Small intestine (tissue), 7 donors: ENCODE measurements at regions not wholly inside any gene's neighbourhood (a gene's known extent, or its start where the extent isn't known, plus 50 kb on each side); places are given as distances from the start of the nearest gene placed in this dataset.

Experiments
- DNase-seq, 2 donors: peaks; one replicate each; pipeline versions ENCODE4 v3.0.0 to v3.0.0-alpha.2; 2013
- FAIRE-seq: peaks from 2 replicates; lab custom pipeline; 2012; peaks lifted over from hg19 to GRCh38; lab: Jason Lieb, UNC
- H3K27ac ChIP-seq, 3 donors: one replicate each; pipeline ENCODE4 v1.5.1; 2013; ENCODE audit warnings: low read length in 2 of 3, mild to moderate bottlenecking in 2 of 3, control low read depth in 1 of 3, inconsistent platforms in 1 of 3, low read depth in 1 of 3, moderate library complexity in 1 of 3
- H3K27me3 ChIP-seq, 3 donors: one replicate each; pipeline ENCODE4 v1.6.1; 2013; ENCODE audit warnings: low read length in 3 of 3, inconsistent platforms in 1 of 3; ENCODE audit not compliant: control insufficient read depth in 3 of 3, insufficient read depth in 3 of 3
- H3K36me3 ChIP-seq, 3 donors: one replicate each; pipeline ENCODE4 v1.6.1; 2013; ENCODE audit warnings: low read length in 3 of 3, inconsistent platforms in 1 of 3, low read depth in 1 of 3, mild to moderate bottlenecking in 1 of 3, moderate library complexity in 1 of 3; ENCODE audit not compliant: control insufficient read depth in 3 of 3, insufficient read depth in 2 of 3
- H3K4me1 ChIP-seq, 3 donors: one replicate each; pipeline ENCODE4 v1.6.1; 2013; ENCODE audit warnings: low read length in 2 of 3, inconsistent platforms in 1 of 3, low read depth in 1 of 3, mild to moderate bottlenecking in 1 of 3, moderate library complexity in 1 of 3; ENCODE audit not compliant: control insufficient read depth in 3 of 3, insufficient read depth in 2 of 3
- H3K4me3 ChIP-seq, 3 donors: one replicate each; pipeline ENCODE4 v1.5.1; 2013; ENCODE audit warnings: low read length in 3 of 3, control low read depth in 1 of 3, inconsistent platforms in 1 of 3, low read depth in 1 of 3, mild to moderate bottlenecking in 1 of 3, moderate library complexity in 1 of 3
- H3K9me3 ChIP-seq, 2 donors: one replicate each; pipeline ENCODE4 v1.6.1; 2013; ENCODE audit warnings: low read depth in 1 of 2, low read length in 1 of 2; ENCODE audit not compliant: control insufficient read depth in 2 of 2, insufficient read depth in 1 of 2
- WGBS, 3 donors: extraction: QIAGEN DNeasy Blood & Tissue Kit; methylation state at CpG; one replicate each; pipeline ENCODE4 v1.1.7; 2013; 5-methylcytosine and 5-hydroxymethylcytosine counted together
- donor health status: healthy with polysubstance abuse.
- donor health status: control.
- donor health status: control.
- donor health status: Bipolar disorder and iron deficiency.
- donor health status: healthy.

DNA sequence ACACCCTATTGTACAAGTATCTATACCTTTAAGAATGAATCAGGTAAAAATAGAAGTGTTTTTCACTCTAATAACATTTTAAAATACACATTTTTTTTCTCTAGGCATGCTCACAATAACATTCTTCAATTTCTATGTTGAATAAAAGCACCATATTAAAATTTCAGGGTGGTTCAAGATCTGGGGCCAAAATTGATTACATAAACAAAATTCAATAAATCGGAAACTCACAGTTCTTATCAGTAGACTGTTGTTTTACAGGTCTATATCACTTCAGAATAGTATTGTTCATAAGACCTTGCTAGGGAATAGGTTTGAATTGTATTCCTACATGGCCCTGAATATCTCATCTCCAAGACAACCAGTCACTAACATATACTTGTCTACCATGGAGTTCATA lies 634.0 kb downstream of the SPOCK3 start:
- H3K36me3 ChIP-seq: no peaks in the 10 kb centered on the region
- H3K9me3 ChIP-seq: no peaks in the 10 kb centered on the region
- no peak overlapping the region for H3K4me3 ChIP-seq
- no peaks in the 10 kb centered on the region for H3K4me1 ChIP-seq
- no peak for FAIRE-seq
- 46 to 77% (median 72%) methylated on average over 1 of the region's 1 CpG for WGBS, 3 donors
- H3K27ac ChIP-seq: no peak overlapping the region
- no peak for DNase-seq
- no peaks in the 10 kb centered on the region for H3K27me3 ChIP-seq

DNA sequence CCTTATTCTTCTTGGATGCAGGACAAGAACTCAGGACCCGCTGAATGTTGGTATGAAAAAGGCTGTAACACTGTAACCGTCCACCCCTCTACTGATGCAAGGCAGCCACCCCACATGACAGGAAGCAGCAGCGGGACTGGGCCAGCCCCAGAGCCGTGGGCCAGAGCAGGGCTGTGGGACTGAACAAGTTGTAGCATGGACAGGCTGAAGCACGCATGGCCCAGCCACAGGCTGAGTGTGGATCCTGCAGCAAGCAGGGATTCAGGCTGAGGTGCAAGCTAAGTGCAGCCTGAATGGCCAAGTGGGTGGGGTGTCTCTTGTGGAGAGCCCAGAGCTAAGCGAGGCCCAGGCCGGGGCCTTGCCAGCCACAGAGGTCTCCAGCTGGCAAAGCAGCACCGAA lies 632.2 kb downstream of the SPOCK3 start:
- Histone ChIP-seq H3K27me3 (no peaks in the 10 kb centered on the region), H3K9me3 (no peaks in the 10 kb centered on the region), H3K4me1 (no peaks in the 10 kb centered on the region), H3K4me3 (no peak overlapping the region), H3K27ac (no peak overlapping the region), H3K36me3 (no peaks in the 10 kb centered on the region)
- FAIRE-seq: no peak
- no peak for DNase-seq
- WGBS, 3 donors: 84 to 90% (median 86%) methylated on average over 8 of the region's 8 CpGs

DNA sequence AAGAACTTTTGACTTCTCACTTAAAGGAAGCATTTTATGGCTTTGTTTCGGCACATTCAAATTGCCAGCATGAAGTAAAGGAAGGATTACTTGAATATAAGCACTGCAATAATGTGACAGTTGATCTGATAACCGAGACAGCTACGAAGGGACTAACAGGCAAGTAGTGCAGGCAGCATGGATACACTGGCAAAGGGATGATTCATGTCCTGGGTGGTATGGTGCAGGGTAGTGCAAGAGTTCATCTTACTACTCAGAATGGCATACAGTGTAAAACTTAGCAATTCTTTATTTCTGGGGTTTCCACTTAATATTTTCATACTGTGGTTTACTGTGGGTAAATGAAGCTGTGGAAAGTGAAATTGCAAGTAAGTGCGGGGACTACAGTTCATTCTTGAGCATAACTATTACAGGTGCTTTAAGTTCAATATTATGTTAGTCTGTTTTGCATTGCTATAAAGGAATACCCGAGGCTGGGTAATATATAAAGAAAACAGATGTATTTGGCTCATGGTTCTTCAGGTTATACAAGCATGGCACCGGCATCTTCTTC lies 611.8 kb downstream of the SPOCK3 start:
- FAIRE-seq: no peak
- H3K4me3 ChIP-seq: no peak overlapping the region

GRCh38 chr4:166625018-166625637 lies 609.2 kb downstream of the SPOCK3 start:
- Histone ChIP-seq H3K9me3 (no peaks in the 10 kb centered on the region), H3K27me3 (no peaks in the 10 kb centered on the region), H3K36me3 (no peaks in the 10 kb centered on the region), H3K4me1 (no peaks in the 10 kb centered on the region), H3K27ac (no peak overlapping the region), H3K4me3 (no peak overlapping the region)
- FAIRE-seq (no peak), DNase-seq (no peak)
- WGBS, 3 donors: 55 to 63% (median 59%) methylated on average over 1 of the region's 1 CpG

More for the DNA sequence above, 611.8 kb downstream of the SPOCK3 start:
- no peak overlapping the region for H3K27ac ChIP-seq
- no peaks in the 10 kb centered on the region for H3K9me3 ChIP-seq
- no peak for DNase-seq
- no peaks in the 10 kb centered on the region for H3K36me3 ChIP-seq
- H3K27me3 ChIP-seq: no peaks in the 10 kb centered on the region
- H3K4me1 ChIP-seq: no peaks in the 10 kb centered on the region
- WGBS, 3 donors: 61 to 72% (median 67%) methylated on average over 6 of the region's 6 CpGs

- Histone ChIP-seq H3K27me3 (no peaks in the 10 kb centered on the region), H3K36me3 (no peaks in the 10 kb centered on the region), H3K27ac (no peak overlapping the region), H3K4me3 (no peak overlapping the region), H3K4me1 (no peaks in the 10 kb centered on the region), H3K9me3 (no peaks in the 10 kb centered on the region)
- 45 to 64% (median 53%) methylated on average over 2 of the region's 2 CpGs for WGBS, 3 donors
- DNase-seq (no peak), FAIRE-seq (no peak)
These were observed 605.8 kb downstream of the SPOCK3 start for GRCh38 chr4:166628454-166628853.

GRCh38 chr4:166635367-166635766 lies 598.9 kb downstream of the SPOCK3 start:
- H3K27ac ChIP-seq: no peak overlapping the region
- H3K27me3 ChIP-seq: no peaks in the 10 kb centered on the region
- H3K9me3 ChIP-seq: no peaks in the 10 kb centered on the region
- FAIRE-seq (peak; percentile 47), DNase-seq (no peak)
- no peaks in the 10 kb centered on the region for H3K36me3 ChIP-seq
- 84 to 93% (median 89%) methylated on average over 2 of the region's 2 CpGs for WGBS, 3 donors
- H3K4me1 ChIP-seq: no peaks in the 10 kb centered on the region
- H3K4me3 ChIP-seq: no peak overlapping the region

- DNase-seq: no peak
- Histone ChIP-seq H3K27ac (no peak overlapping the region), H3K36me3 (no peaks in the 10 kb centered on the region), H3K4me1 (no peaks in the 10 kb centered on the region), H3K9me3 (no peaks in the 10 kb centered on the region), H3K27me3 (no peaks in the 10 kb centered on the region), H3K4me3 (no peak overlapping the region)
- WGBS, 3 donors: 50 to 71% (median 70%) methylated on average over 2 of the region's 2 CpGs
- FAIRE-seq: no peak
These were observed 596.5 kb downstream of the SPOCK3 start for GRCh38 chr4:166637816-166638215.

GRCh38 chr4:166655231-166655630 lies 579.1 kb downstream of the SPOCK3 start:
- FAIRE-seq: no peak
- WGBS, 3 donors: 3 to 63% (median 26%) methylated on average over 1 of the region's 1 CpG

GRCh38 chr4:166655705-166656104 lies 578.6 kb downstream of the SPOCK3 start:
- FAIRE-seq: no peak
- DNase-seq: no peak
- Histone ChIP-seq H3K4me3 (no peak overlapping the region), H3K36me3 (no peaks in the 10 kb centered on the region), H3K4me1 (no peaks in the 10 kb centered on the region), H3K9me3 (no peaks in the 10 kb centered on the region), H3K27ac (no peak overlapping the region), H3K27me3 (no peaks in the 10 kb centered on the region)
- 87 to 92% (median 88%) methylated on average over 5 of the region's 5 CpGs for WGBS, 3 donors

More at GRCh38 chr4:166655231-166655630, 579.1 kb downstream of the SPOCK3 start:
- H3K4me1 ChIP-seq: no peaks in the 10 kb centered on the region
- H3K9me3 ChIP-seq: no peaks in the 10 kb centered on the region
- no peak for DNase-seq
- H3K4me3 ChIP-seq: no peak overlapping the region
- H3K27me3 ChIP-seq: no peaks in the 10 kb centered on the region
- H3K36me3 ChIP-seq: no peaks in the 10 kb centered on the region
- no peak overlapping the region for H3K27ac ChIP-seq
